GM19395 (cell line): ENCODE measurements at regions not wholly inside any gene's neighbourhood (a gene's known extent, or its start where the extent isn't known, plus 50 kb on each side); places are given as distances from the start of the nearest gene placed in this dataset.
"Not testable (repeated sequence)": the region's sequence is repeated elsewhere in the genome, so short reads cannot be mapped to it uniquely, and the experiment has no call there.

ENCODE experiments used
- ATAC-seq: cut with Tn5 transposase; IDR thresholded peaks from one replicate; pipeline ENCODE4 v1.9.1; 2021; ENCODE audit warnings: mild to moderate bottlenecking, moderate library complexity; ENCODE audit not compliant: unreplicated experiment

DNA sequence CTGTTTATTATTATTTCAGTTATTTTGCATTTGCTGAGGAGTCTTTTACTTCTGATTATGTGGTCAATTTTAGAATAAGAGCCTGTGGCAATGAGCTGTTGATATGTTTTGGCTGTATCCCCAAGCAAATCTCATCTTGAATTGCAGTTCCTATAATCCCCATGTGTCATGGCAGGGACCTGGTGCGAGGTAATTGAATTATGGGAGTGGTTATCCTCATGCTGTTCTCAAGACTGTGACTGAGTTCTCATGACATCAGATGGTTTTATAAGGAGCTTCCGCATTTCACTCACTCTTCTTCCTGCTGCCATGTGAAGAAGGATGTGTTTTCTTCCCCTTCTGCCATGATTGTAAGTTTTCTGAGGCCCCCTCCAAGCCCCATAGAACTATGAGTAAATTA is 114.9 kb upstream of the SLCO6A1 start:
- ATAC-seq: no peak

DNA sequence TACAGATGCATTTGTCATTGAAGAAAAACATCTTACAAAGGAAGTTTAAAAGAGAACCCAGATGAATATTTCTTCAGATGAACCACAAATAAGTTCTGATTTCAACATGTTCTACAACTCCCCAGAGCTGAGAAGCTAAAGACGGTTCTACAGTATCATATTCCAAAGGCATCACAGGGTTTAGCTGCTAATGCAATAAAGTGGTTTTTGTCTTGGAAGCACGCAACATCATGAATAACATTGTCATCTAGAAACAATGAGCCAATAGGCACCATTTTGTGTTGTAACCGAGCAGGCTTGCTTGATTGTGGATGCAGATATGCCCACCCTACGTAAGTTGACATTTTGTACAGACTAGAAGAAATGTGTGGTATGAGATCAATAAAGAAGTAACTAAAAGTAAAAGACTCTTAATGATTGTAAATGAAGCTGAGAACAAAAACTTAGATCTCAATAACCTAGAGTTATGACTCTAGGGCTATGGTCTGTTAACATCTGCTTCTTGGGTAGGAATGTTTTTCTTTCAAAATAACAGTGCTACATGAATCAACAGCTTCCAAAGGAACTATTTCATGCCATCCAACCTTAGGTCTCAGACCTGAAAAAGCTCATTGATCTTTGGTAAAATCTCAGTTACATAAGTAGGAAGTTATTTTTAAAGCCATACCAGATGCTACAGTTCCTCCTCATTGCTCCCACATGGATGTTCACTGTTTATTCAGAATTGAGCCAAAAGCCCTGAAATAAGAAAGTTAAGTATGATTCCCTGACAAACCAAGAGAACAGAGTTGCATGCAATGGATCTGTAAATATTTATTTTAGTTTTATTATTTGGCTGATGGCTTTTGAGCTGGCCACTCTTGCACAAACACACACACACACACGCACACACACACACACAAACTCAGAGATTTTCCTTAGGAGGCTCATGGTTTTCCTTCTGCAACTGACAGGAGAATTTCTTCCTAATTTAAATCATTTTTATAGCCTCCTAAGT is 118.7 kb upstream of the SLCO6A1 start:
- ATAC-seq: no peak

DNA sequence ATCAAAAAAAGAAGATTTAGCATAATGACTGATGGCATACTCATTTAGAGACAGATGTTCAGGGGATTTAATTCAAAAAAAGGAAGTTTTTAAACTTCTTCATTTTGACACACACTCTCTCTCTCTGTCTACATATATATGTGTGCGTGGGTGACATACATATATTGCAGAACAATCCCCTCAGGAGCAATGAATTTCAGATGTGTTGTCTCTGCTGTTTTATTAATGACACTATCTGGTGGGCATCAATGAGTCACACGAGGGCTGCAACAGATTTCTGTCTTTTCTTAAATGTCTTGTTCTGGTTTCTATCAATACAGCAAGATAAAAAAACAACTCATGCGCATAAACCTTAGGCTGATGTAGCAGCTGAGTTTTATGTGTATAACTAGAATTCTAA is 123.5 kb upstream of the SLCO6A1 start:
- ATAC-seq: no peak

DNA sequence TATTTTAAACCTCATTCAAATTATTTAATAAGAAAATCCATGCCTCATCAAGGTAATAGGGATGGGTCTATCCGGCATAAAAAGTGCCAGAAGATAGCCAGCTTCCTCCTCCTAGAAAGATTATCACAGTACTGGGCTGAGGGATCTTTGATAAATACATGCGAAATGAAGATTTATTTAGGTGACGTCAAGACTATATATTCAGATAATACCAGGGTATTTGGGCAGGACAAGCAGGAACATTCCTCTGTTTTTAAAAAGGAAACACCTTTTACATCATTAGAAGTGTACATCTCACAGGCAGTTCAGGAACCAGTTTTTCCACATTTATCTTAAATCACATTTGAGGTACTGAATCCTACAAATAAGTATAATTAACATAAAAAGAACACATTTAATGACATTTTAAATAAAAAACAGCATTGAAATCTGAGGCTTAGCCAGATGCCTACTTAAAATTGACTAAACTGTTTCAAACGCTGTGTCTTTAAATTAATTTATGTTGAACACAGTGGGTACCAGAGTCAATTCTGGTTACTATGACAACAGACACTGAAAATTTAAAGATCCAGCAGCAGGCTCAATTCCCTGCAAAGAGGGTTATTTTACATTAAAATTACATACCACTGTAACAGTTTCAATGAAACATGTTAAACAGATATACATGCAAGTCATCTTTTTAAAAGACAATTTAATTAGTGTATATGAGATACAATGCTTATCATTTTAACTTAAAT is 124.7 kb upstream of the SLCO6A1 start:
- no peak for ATAC-seq

DNA sequence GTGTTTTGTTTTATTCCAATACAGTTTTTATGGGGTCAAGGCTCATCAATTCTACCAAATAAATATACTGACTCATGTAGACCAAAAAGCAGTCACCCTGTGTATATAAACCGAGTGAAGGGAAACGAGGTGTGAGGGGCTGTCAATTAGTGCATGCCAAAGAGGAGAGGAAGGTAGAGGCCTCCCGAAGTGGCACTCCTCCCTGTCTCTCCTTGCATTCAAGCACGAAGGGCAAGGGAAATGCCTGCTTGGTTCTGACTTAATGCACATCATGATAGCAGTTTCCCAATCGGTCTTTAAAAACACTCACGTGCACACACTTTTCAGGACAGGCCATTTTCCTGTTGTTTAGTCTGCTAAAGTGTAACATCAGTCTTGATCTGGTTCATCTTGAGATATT is 125.6 kb upstream of the SLCO6A1 start:
- no peak for ATAC-seq

DNA sequence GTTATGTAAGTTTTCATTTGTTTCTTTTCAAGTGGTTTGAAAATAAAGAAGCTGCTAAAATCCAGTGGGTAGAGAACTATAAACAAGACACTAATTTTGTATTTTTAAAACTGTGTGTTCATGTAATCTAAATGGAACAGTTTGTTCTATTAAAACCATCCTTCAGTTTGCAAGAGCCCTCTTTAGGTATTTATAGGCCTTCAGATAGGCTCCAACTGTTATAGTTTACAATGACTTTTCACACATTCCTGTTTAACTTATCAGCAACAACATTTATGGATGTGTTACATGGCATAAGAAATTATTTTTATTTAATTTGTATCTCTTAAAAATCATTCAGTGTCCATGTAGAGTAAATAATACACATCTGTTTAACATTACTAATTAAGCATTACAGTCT is 126.7 kb upstream of the SLCO6A1 start:
- ATAC-seq: no peak

DNA sequence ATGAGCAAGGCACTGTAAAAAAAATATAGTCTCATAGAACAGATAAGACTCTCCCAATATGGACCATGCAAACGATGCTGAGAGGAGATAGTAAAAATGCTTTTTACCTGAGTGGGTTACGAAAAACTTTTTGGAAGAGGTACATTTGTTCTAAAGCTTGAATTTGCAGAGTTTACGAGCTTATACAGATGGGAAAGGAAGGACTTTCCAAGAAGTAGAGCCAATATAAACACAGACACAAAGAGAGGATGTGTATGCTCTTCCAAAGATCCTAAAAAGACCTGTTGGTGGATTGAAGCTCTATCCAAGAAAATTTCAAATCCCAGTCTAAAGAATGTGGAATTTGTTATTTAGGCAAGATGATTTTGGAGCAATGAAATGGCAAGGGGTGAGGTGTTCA is 127.1 kb upstream of the SLCO6A1 start:
- ATAC-seq: no peak

DNA sequence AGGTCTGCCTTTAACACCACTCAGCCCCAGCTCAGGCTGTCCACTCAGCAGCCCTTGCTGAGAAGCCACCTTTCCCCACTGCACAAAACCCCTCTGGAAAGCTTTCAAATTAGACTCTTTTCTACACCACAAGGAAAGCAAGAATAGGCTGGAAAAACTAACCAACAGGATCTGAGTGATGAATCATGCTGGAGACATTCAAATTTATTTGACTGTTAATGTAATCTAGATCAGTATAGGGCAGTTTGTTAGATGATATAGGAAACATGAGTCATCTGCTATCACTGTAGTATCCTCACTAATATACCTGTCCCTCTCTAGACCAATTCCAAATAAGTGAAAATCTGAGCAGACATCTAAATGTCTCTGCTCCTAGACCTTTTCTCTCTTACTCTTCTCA is 127.8 kb upstream of the PAM start:
- ATAC-seq: no peak

DNA sequence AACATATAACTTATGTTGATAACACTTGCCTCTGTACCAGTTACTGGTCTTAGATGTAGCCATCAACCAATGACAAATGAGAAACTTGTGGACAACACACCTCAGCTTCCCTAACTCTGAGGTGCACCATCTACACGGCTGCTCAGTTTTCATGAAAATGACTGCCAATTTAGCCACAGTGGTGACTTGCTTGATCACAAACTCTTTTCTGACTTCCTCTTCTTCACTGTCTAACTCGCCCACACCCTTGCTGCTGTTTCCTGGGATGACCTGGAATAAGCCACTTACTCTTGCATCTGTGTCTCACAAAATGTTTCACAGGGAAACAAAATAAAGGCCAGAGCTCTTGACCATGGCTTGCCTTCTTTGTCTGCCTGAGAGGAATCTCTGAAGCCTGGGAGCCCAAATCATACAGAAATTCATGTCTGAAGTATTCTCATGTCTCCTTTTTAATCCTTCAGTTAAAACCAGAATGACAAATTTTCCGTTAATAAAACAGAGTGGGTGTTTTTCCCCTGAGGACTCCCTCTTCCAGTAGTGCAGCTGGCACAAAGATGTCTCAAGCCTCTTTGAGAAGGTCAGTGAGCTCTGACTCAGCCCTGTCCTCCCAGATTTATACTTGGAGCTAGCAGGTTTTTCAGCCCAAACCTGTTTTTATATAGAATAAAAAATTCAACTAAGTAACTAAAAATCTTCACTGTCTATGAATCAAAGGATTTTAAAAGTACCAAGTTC is 126.5 kb upstream of the PAM start:
- no peak for ATAC-seq

DNA sequence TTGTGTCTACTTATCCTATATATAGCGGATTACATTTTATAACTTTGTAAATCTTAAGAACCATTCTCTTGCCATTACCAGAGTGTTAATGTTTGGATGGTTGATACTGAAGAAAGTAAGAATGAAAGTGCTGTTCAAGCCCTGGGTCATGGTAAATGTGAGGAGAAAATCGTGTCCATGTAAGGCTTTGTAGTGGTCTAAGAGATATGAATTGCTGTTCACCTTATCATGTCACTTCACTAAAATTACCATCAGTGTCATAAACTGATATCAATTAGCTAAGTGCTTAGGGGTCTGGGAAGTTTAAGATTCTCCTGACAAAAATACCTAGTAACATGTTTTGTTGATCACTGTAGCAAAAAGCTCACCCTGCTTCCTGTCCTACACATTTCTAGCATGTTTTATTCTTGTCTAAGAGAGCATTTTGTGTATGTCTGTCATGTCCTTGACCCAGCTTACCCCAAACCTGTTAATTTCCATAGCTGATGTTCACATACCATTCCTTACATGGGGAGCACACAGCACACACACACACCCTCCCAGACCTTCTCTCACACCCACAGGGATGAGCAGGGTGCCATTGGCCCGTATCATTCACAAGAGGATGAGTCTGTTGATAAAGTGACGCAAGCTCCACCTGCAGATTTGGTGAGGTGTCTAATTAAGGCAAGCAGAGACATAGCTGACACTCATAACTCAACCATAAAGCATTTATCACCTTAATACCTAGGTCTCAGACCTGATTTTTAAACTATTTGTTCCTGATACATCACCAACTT is 125.1 kb upstream of the PAM start:
- ATAC-seq: no peak

DNA sequence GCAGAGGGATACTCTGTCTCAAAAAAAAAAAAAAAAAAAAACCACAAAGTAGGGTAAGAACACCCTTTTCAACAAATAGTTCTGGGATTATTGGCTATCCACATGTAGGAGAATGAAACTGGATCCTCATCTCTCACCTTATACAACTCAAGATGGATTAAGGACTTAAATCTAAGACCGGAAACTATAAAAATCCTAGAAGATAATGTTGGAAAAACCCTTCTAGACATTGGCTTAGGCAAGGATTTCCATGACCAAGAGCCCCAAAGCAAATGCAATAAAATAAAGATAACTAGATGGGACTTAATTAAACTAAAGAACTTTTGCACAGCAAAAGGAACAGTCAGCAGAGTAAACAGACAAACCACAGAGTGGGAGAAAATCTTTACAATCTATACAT is 119.7 kb upstream of the PAM start:
- ATAC-seq: not testable (repeated sequence)

DNA sequence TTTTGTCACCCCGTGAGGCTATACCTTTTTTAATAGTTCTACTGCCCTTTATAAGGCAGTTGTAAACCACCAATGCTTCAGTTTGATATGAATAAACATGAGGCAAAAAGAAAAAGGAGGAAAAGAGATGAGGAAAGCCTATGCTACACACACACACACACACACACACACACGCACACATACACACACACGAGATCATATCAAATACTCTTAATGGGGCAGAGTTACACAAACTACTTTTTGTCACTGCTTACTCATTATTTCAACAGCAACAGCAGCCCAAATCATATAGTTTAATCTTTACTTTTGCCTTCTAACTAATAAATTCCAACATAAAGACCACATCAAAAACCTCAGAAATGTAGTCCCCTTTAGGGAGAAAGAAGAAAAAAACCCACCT is 116.8 kb upstream of the PAM start:
- ATAC-seq: no peak

DNA sequence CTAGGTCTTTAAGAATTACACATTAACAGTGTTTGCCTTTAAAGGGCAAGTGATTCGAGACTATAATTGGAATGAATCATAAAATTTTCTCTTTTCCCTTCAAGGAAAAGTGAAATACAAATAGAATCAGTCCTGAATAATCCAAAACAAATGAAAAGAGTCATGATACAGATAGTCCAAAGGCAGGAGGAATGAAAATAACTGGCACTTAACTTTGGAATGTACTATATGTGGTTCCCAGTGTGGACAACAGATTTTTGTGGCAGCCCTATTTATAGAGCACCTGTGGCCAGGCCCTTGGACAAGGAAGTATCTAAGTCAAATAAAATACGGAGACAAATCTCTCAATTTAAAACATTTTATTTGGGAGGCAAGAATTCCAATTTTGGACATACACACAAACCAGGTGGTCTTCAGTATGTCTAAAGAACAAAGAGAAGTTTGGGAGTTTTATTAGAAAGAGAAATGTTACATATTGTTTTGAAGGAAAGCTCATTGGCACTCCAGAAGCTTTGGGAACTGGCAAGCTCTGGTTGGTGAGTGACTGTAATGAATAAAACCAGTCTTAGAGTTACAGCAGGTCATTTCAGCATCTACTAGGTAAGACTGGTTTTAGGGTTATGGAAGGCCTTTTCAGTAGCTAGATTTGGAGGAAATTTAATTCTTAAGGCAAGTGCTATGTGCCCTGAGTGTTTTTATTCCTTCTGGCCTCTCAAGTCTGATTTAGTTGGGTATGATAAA is 116.0 kb upstream of the PAM start:
- ATAC-seq: no peak

DNA sequence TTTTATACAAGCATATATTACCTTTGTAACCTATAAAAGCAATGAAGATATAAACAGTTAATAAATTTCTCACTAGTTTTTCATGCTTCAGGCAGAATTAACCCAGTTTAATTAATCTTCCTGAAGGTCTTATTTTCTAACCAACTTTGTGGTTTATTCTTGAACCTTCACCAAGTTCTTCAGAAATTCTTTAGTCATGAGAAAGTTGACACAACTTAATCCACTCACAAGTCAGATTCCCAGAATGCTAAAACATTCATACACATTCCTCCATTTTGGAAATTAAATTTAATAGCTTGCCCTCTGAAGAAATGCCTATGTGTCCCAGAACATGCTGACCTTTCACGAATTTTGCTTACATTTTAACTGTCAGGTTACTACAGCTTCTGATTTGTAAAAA is 105.4 kb upstream of the PAM start:
- ATAC-seq: no peak

DNA sequence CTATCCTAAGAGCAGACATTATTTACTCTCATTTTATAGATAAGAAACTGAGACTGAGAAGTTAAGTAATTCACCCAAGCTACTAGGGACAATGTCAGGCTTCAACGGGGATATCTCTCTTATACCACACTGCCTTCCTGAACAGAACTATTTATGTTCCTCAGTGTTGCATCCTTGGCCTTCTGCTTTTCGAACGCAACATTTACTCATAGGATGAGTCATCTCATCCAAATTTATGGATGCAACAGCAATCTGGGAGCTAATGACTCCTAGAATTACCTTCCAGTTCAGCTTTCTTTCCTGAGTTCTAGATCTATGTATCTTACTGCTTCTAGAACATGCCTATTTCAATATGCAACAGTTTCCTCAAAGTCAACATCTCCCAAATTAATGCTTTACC is 103.6 kb upstream of the PAM start:
- ATAC-seq: no peak

DNA sequence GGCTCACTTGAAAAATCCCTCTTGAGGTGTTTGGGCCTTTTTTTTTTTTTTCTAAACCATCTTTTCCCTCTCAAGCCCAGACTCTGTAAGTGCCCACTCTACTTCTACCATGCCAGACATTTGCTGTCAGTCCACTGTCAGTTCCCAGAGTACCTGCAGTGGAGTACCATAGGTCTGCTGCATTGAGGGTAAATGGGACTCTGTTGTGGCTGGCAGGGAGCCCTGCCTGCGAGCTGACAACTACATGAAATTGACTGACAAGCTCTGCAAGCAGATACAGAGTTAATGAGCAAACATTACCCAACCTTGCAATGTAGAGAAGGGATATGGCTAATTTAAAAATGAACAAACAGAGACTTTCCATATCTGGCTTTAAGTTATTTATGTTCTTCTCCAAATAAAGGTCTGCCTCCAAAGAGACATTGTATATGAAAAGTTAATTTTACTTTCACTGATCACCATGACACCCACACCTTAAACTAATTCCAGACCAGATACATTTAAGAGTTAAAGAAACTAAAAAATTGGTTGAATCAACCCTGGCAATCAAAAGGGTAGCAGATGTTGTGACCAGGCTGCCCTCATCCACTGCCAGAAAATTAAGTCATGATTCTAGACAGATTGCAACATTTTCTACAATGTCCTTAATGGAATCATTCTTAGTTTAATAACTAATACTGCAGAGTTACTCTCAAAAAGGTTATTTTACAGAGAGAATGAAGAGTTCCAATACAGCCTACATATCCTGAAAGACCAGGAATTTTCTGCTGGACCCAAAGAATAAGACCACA is 100.4 kb upstream of the PAM start:
- no peak for ATAC-seq

DNA sequence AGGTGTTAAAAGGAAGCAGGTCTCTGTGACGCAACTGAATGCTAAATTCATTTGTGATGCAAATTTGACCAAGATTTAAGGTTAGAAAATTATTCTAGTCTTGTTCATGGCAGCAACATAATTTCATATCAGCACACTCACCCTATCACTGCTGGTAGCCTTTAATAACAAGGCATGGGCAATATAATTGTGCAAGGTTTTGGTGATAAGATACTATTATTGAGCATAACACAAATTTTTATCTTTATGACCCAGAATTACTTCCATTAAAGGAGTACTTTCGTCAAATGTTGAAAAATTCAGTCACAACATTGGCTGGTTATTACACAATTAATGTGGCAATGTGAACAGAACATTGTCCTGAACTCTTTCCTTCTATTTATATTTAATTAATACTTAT is 96.0 kb upstream of the PAM start:
- ATAC-seq: no peak

DNA sequence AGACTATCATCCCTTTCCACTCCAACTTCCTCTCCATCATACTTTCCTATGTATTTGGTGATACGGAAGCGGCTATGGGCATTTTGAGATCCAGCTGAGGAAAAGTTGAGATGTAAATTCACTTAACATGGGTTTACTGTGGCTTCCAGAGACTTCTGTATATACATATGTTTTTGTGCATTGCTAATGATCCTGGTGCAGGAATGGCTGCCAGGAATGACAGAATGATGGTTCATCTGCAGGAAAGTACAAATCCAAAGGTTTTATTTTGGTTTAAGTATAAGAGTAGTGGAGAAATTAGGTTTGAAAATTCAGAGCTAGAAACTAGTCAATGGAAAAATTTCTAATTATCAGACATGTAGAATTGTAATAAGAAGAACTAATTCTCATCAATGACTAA is 95.0 kb upstream of the PAM start:
- no peak for ATAC-seq
